Left ventricle myocardium superior (tissue), 1 donor: ENCODE measurements at regions not wholly inside any gene's neighbourhood (a gene's known extent, or its start where the extent isn't known, plus 50 kb on each side); places are given as distances from the start of the nearest gene placed in this dataset.
"Not testable (repeated sequence)": the region's sequence is repeated elsewhere in the genome, so short reads cannot be mapped to it uniquely, and the experiment has no call there.

Source experiments
- ATAC-seq: fragments of 200-7000 bp; cut with Tn5 transposase; one replicate; pipeline ENCODE4 v1.9.1; 2020; ENCODE audit warnings: mild to moderate bottlenecking, moderate library complexity
- DNase-seq: peaks from one replicate; pipeline ENCODE4 v3.0.0-alpha.2; 2020
- intact Hi-C: fragments of 100-400 bp; cut with micrococcal nuclease; formaldehyde crosslinking; loops from one replicate; pipeline ENCODE4 v1.11.0; 2022
- donor health status: DM: no; HTN: yes; CAD: no; lungs with severe emphysema.

- ATAC-seq: no peak
- intact Hi-C loops: loop anchor here (5.0 to 10.0 kb wide), 4 partner anchors 469 to 1224 kb away; no protein-coding TSS in a partner anchor
- DNase-seq: no peak
Observed at GRCh38 chr7:81498176-81498575, 271.7 kb downstream of the HGF start.

- DNase-seq: no peak
- no peak for ATAC-seq
- intact Hi-C loops: loop anchor here (10.0 kb wide), 1 partner anchor 1112 kb away; no protein-coding TSS in a partner anchor
Observed at GRCh38 chr7:81492910-81493309, 276.9 kb downstream of the HGF start.

- ATAC-seq (no peak), DNase-seq (no peak)
- intact Hi-C loops: loop anchor here (10.0 kb wide), 1 partner anchor 1113 kb away; no protein-coding TSS in a partner anchor
Observed at GRCh38 chr7:81492240-81492639, 277.6 kb downstream of the HGF start.

GRCh38 chr7:81491573-81491972 lies 278.3 kb downstream of the HGF start:
- DNase-seq (no peak), ATAC-seq (no peak)
- intact Hi-C loops: loop anchor here (10.0 kb wide), 1 partner anchor 1113 kb away; no protein-coding TSS in a partner anchor

GRCh38 chr7:81488210-81488609 lies 281.6 kb downstream of the HGF start:
- no peak for DNase-seq
- intact Hi-C loops: no loop called here
- ATAC-seq: no peak

GRCh38 chr7:81487516-81487915 lies 282.3 kb downstream of the HGF start:
- no peak for DNase-seq
- intact Hi-C loops: no loop called here
- no peak for ATAC-seq

- ATAC-seq (peak; percentile 100), DNase-seq (peak; percentile 63)
- intact Hi-C loops: no loop called here
Observed at GRCh38 chr7:81484261-81484660, 285.6 kb downstream of the HGF start.

GRCh38 chr7:81482600-81483186 lies 287.2 kb downstream of the HGF start:
- intact Hi-C loops: no loop called here
- ATAC-seq (peak; percentile 33), DNase-seq (no peak)

GRCh38 chr7:81478664-81479063 lies 291.2 kb downstream of the HGF start:
- no peak for DNase-seq
- intact Hi-C loops: no loop called here
- ATAC-seq: no peak

- ATAC-seq, DNase-seq, intact Hi-C loops: not testable (repeated sequence)
Observed at GRCh38 chr7:81478201-81478600, 291.6 kb downstream of the HGF start.

- intact Hi-C loops: no loop called here
- DNase-seq (no peak), ATAC-seq (no peak)
Observed at GRCh38 chr7:81473236-81473635, 296.6 kb downstream of the HGF start.

GRCh38 chr7:81470724-81471379 lies 299.0 kb downstream of the HGF start:
- ATAC-seq (peak; percentile 82), DNase-seq (no peak)
- intact Hi-C loops: no loop called here

GRCh38 chr7:81469869-81470723 lies 299.8 kb downstream of the HGF start:
- intact Hi-C loops: no loop called here
- ATAC-seq (peak; percentile 88), DNase-seq (peak; percentile 54)

GRCh38 chr7:81469153-81469868 lies 300.5 kb downstream of the HGF start:
- intact Hi-C loops: no loop called here
- DNase-seq (no peak), ATAC-seq (no peak)

- no peak for ATAC-seq
- DNase-seq: no peak
- intact Hi-C loops: no loop called here
Observed at GRCh38 chr7:81468526-81468925, 301.3 kb downstream of the HGF start.

- intact Hi-C loops: no loop called here
- no peak for ATAC-seq
Observed at GRCh38 chr7:81467964-81468363, 301.9 kb downstream of the HGF start.

GRCh38 chr7:81462672-81463071 lies 307.2 kb downstream of the HGF start:
- DNase-seq (no peak), ATAC-seq (no peak)
- intact Hi-C loops: no loop called here

More at GRCh38 chr7:81467964-81468363, 301.9 kb downstream of the HGF start:
- DNase-seq: no peak

- DNase-seq: no peak
- peak; percentile 35 for ATAC-seq
- intact Hi-C loops: no loop called here
Observed at GRCh38 chr7:81460250-81461045, 309.4 kb downstream of the HGF start.
